ENCODE measurements at regions not wholly inside any gene's neighbourhood (a gene's known extent, or its start where the extent isn't known, plus 50 kb on each side); places are given as distances from the start of the nearest gene placed in this dataset.
"Not testable (repeated sequence)": the region's sequence is repeated elsewhere in the genome, so short reads cannot be mapped to it uniquely, and the experiment has no call there.

- not testable (repeated sequence) for TF ChIP-seq EZH2 (IDR thresholded peaks at IDR 0.05); EZH2phosphoT487 (IDR thresholded peaks at IDR 0.05; ENCODE audit: borderline replicate concordance); ZNF274 (IDR thresholded peaks at IDR 0.05; ENCODE audit: low read depth, low read length)
- TF ChIP-seq, protein P1, sequence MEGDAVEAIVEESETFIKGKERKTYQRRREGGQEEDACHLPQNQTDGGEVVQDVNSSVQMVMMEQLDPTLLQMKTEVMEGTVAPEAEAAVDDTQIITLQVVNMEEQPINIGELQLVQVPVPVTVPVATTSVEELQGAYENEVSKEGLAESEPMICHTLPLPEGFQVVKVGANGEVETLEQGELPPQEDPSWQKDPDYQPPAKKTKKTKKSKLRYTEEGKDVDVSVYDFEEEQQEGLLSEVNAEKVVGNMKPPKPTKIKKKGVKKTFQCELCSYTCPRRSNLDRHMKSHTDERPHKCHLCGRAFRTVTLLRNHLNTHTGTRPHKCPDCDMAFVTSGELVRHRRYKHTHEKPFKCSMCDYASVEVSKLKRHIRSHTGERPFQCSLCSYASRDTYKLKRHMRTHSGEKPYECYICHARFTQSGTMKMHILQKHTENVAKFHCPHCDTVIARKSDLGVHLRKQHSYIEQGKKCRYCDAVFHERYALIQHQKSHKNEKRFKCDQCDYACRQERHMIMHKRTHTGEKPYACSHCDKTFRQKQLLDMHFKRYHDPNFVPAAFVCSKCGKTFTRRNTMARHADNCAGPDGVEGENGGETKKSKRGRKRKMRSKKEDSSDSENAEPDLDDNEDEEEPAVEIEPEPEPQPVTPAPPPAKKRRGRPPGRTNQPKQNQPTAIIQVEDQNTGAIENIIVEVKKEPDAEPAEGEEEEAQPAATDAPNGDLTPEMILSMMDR (IDR thresholded peaks at IDR 0.05 in 2 of 3, conservative IDR thresholded peaks at IDR 0.05 in 1 of 3; ENCODE audit: borderline replicate concordance in 1 of 3, insufficient read depth in 1 of 3, low read depth in 2 of 3, low read length in 2 of 3), result not testable (repeated sequence)
Measured at GRCh38 chr2:89293399-89293798, 601.9 kb downstream of the RPIA start.

Data from HCT116 (cell line).